B cell (primary cell): ENCODE measurements at regions not wholly inside any gene's neighbourhood (a gene's known extent, or its start where the extent isn't known, plus 50 kb on each side); places are given as distances from the start of the nearest gene placed in this dataset.

ENCODE experiments used
- ATAC-seq: fragments of 200-7000 bp; cut with Tn5 transposase; one replicate; pipeline ENCODE4 v1.10.0; 2021; ENCODE audit warnings: low read depth, mild to moderate bottlenecking, moderate number of reproducible peaks, moderate library complexity
- CTCF ChIA-PET: fragments of 350-600 bp; sonication (Branson Sonifier 250); formaldehyde crosslinking; loops from one replicate; lab custom pipeline; 2021; ENCODE audit warnings: antibody characterized with exemption, inconsistent platforms; lab: Charles Lee
- POLR2A ChIA-PET: fragments of 350-600 bp; sonication (Branson Sonifier 250); formaldehyde crosslinking; loops from one replicate; lab custom pipeline; 2021; ENCODE audit warnings: antibody characterized with exemption; lab: Charles Lee
- DNase-seq: peaks from one replicate; pipeline ENCODE4 v3.0.0; 2013
- H2AFZ ChIP-seq: 2 replicates; pipeline ENCODE4 v1.6.1; 2012; ENCODE audit warnings: mild to moderate bottlenecking, low read depth, low read length; ENCODE audit not compliant: insufficient read depth, poor library complexity, severe bottlenecking
- H3K27ac ChIP-seq, 2 donors: 1 replicate in 1 of 2; 2 replicates in 1 of 2; pipeline ENCODE4 v1.5.1; 2012 to 2013; ENCODE audit warnings: low read length in 2 of 2, mild to moderate bottlenecking in 2 of 2, moderate library complexity in 1 of 2
- H3K27me3 ChIP-seq, 4 experiments: fragments of 200-600 bp in 1 of 4; sonication (generic) in 1 of 4; replicated peaks in 1 of 4; 1 replicate in 2 of 4; 2 replicates in 2 of 4; pipeline versions ENCODE4 v1.6.1 to v1.7.0; 2013 to 2016; ENCODE audit warnings: low read length in 3 of 4, mild to moderate bottlenecking in 2 of 4, mixed read lengths in 1 of 4, moderate library complexity in 1 of 4; ENCODE audit not compliant: insufficient read depth in 4 of 4, control insufficient read depth in 3 of 4; ENCODE audit errors: control extremely low read depth in 1 of 4
- H3K36me3 ChIP-seq, 2 experiments: replicated peaks in 1 of 2; 1 replicate in 1 of 2; 2 replicates in 1 of 2; pipeline versions ENCODE4 v1.6.1 to v1.7.1; 2013; ENCODE audit warnings: low read length in 1 of 2; ENCODE audit not compliant: insufficient read depth in 2 of 2, control insufficient read depth in 1 of 2; ENCODE audit errors: control extremely low read depth in 1 of 2, extremely low read depth in 1 of 2
- H3K4me1 ChIP-seq, 2 donors: fragments of 200-600 bp in 1 of 2; sonication (generic) in 1 of 2; 1 replicate in 1 of 2; 2 replicates in 1 of 2; pipeline versions ENCODE4 v1.5.1 to v1.6.1; 2013 to 2017; ENCODE audit warnings: low read length in 2 of 2; ENCODE audit not compliant: control insufficient read depth in 2 of 2, insufficient read depth in 2 of 2
- H3K4me2 ChIP-seq: replicated peaks from 2 replicates; pipeline ENCODE3; 2012; ENCODE audit warnings: mild to moderate bottlenecking, low read depth, low read length; ENCODE audit not compliant: poor library complexity, severe bottlenecking
- H3K4me3 ChIP-seq, 5 experiments: fragments of 200-600 bp in 1 of 5; sonication (generic) in 1 of 5; 1 replicate in 3 of 5; 2 replicates in 2 of 5; pipeline versions ENCODE4 v1.5.1 to v1.7.0; 2011 to 2016; ENCODE audit warnings: low read length in 4 of 5, mild to moderate bottlenecking in 4 of 5, low read depth in 2 of 5, control low read depth in 1 of 5, moderate library complexity in 1 of 5; ENCODE audit not compliant: insufficient read depth in 1 of 5; ENCODE audit errors: control extremely low read depth in 1 of 5, extremely low read depth in 1 of 5
- H3K79me2 ChIP-seq: fragments of 200-600 bp; sonication (generic); one replicate; pipeline ENCODE4 v1.6.0; 2016; ENCODE audit warnings: low read length; ENCODE audit not compliant: control insufficient read depth, insufficient read depth
- H3K9ac ChIP-seq: fragments of 200-600 bp; sonication (generic); 2 replicates; pipeline ENCODE4 v1.6.1; 2017; ENCODE audit warnings: mild to moderate bottlenecking, low read length, moderate library complexity
- H3K9me3 ChIP-seq, 3 donors: one replicate each; pipeline versions ENCODE4 v1.6.1 to v1.7.1; 2013; ENCODE audit warnings: low read length in 2 of 3; ENCODE audit not compliant: control insufficient read depth in 2 of 3, insufficient read depth in 1 of 3; ENCODE audit errors: control extremely low read depth in 1 of 3
- H4K20me1 ChIP-seq: 2 replicates; pipeline ENCODE4 v1.6.0; 2012; ENCODE audit warnings: mild to moderate bottlenecking, low read length; ENCODE audit not compliant: insufficient read depth, control insufficient read depth, poor library complexity, severe bottlenecking
- H3K27ac Mint-ChIP-seq: one replicate; pipeline ENCODE4 v1.8.0; 2021; ENCODE audit warnings: mixed read lengths
- H3K27me3 Mint-ChIP-seq: one replicate; pipeline ENCODE4 v1.8.0; 2021; ENCODE audit warnings: mixed read lengths
- H3K4me1 Mint-ChIP-seq: one replicate; pipeline ENCODE4 v1.8.0; 2021; ENCODE audit warnings: mixed read lengths
- H3K4me3 Mint-ChIP-seq: one replicate; pipeline ENCODE4 v1.8.0; 2021; ENCODE audit warnings: mixed read lengths
- H3K9me3 Mint-ChIP-seq: one replicate; pipeline ENCODE4 v1.8.0; 2022; ENCODE audit warnings: mixed read lengths; ENCODE audit not compliant: insufficient read depth
- EZH2 ChIP-seq: IDR thresholded peaks from 2 replicates; pipeline ENCODE4 v1.6.1; 2012; ENCODE audit warnings: borderline replicate concordance, low read depth, mild to moderate bottlenecking, moderate library complexity, low read length; ENCODE audit not compliant: insufficient read depth, poor library complexity, severe bottlenecking
- WGBS: methylation state at CpG from one replicate; pipeline ENCODE4 v1.1.5; 2013; ENCODE audit warnings: missing lambda C conversion rate; ENCODE audit not compliant: insufficient coverage; 5-methylcytosine and 5-hydroxymethylcytosine counted together
- intact Hi-C: fragments of 100-400 bp; cut with micrococcal nuclease; formaldehyde crosslinking; loops from one replicate; pipeline ENCODE4 v1.10.0; 2022
- TF ChIP-seq, protein P1 (sequence below): fragments of 200-600 bp; IDR thresholded peaks from one replicate; pipeline ENCODE4 v1.8.0; 2022; ENCODE audit warnings: antibody characterized with exemption, mild to moderate bottlenecking

DNA sequence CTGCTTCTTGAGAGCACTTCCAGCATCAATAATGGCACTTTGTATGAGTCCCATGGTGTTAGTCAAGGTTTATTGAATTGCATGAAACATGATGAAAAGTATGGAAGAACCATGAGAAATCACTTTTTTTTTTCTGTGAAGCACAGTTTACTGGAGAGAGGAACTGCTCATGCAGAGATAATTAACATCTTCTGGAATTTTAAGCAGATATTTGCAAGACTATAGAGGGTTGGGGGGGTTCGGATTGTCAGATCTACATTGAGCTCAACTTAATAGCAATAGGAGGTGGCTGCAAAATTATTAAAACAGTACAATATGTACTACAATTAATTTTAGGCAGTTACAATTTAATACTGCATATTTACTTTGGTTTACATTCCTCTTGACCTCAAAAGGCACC, 204.4 kb upstream of the CDH10 start:
- POLR2A ChIA-PET: no interaction called here

DNA sequence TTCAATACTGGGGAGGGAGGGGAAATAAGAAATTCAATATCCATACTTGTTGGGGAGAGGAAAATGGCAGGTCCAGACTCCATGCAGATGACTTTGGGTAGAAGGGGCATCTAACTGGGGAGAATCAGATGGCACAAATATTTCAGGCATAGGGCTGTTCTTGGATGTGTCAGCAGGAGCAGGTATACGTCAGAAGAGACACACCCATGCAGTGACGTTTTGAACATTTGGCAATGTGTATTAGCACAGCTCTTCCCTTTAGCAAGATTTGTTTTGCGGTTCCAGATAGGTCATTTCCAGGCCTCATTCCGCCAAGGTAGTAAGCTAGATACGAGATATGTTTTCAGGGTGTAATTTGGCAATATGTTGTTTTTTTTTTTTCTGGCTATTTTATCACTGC, 187.2 kb upstream of the CDH10 start:
- no peaks in the 10 kb centered on the region for H3K27me3 Mint-ChIP-seq
- H3K27me3 ChIP-seq: no peaks in the 10 kb centered on the region
- no peaks in the 10 kb centered on the region for H4K20me1 ChIP-seq
- no peaks in the 10 kb centered on the region for H3K4me1 Mint-ChIP-seq
- H3K4me3 Mint-ChIP-seq: no peak overlapping the region
- peaks cover 8% of the 10 kb centered on the region for H3K9me3 Mint-ChIP-seq
- ATAC-seq (no peak), DNase-seq (no peak)
- CTCF ChIA-PET: no interaction called here
- H3K4me3 ChIP-seq: no peak overlapping the region
- no peaks in the 10 kb centered on the region for H3K4me1 ChIP-seq
- no peaks in the 10 kb centered on the region for H3K79me2 ChIP-seq
- no peak overlapping the region for H3K27ac ChIP-seq
- H2AFZ ChIP-seq: no peak overlapping the region
- intact Hi-C loops: no loop called here
- H3K9me3 ChIP-seq: no peaks in the 10 kb centered on the region
- POLR2A ChIA-PET: no interaction called here
- no peaks in the 10 kb centered on the region for H3K36me3 ChIP-seq
- 88% methylated on average over 2 of the region's 5 CpGs for WGBS
- no peak overlapping the region for H3K27ac Mint-ChIP-seq
- no peak overlapping the region for H3K4me2 ChIP-seq
- H3K9ac ChIP-seq: no peak overlapping the region
- TF ChIP-seq, protein P1, sequence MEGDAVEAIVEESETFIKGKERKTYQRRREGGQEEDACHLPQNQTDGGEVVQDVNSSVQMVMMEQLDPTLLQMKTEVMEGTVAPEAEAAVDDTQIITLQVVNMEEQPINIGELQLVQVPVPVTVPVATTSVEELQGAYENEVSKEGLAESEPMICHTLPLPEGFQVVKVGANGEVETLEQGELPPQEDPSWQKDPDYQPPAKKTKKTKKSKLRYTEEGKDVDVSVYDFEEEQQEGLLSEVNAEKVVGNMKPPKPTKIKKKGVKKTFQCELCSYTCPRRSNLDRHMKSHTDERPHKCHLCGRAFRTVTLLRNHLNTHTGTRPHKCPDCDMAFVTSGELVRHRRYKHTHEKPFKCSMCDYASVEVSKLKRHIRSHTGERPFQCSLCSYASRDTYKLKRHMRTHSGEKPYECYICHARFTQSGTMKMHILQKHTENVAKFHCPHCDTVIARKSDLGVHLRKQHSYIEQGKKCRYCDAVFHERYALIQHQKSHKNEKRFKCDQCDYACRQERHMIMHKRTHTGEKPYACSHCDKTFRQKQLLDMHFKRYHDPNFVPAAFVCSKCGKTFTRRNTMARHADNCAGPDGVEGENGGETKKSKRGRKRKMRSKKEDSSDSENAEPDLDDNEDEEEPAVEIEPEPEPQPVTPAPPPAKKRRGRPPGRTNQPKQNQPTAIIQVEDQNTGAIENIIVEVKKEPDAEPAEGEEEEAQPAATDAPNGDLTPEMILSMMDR: no peak
- TF ChIP-seq EZH2: no peak

More for the DNA sequence above, 204.4 kb upstream of the CDH10 start:
- Histone ChIP-seq H3K4me3 (no peak overlapping the region), H3K27me3 (no peaks in the 10 kb centered on the region), H3K27ac (no peak overlapping the region), H2AFZ (no peak overlapping the region), H3K9me3 (no peaks in the 10 kb centered on the region), H4K20me1 (no peaks in the 10 kb centered on the region), H3K4me2 (no peak overlapping the region), H3K79me2 (no peaks in the 10 kb centered on the region), H3K9ac (no peak overlapping the region), H3K36me3 (no peaks in the 10 kb centered on the region), H3K4me1 (no peaks in the 10 kb centered on the region)
- TF ChIP-seq, protein P1: no peak
- TF ChIP-seq EZH2: no peak
- CTCF ChIA-PET: no interaction called here
- Mint-ChIP-seq H3K4me1 (no peaks in the 10 kb centered on the region), H3K4me3 (no peak overlapping the region), H3K9me3 (peaks cover 11% of the 10 kb centered on the region), H3K27me3 (no peaks in the 10 kb centered on the region), H3K27ac (no peak overlapping the region)
- no peak for DNase-seq
- intact Hi-C loops: no loop called here
- no CpG with 5 or more reads among the region's 1 CpG for WGBS
- ATAC-seq: no peak
